GDM1 (cell line): ENCODE measurements at regions not wholly inside any gene's neighbourhood (a gene's known extent, or its start where the extent isn't known, plus 50 kb on each side); places are given as distances from the start of the nearest gene placed in this dataset.

ENCODE experiments used
- DNase-seq: peaks from one replicate; lab custom pipeline; 2025; lab: John Stamatoyannopoulos, UW

DNA sequence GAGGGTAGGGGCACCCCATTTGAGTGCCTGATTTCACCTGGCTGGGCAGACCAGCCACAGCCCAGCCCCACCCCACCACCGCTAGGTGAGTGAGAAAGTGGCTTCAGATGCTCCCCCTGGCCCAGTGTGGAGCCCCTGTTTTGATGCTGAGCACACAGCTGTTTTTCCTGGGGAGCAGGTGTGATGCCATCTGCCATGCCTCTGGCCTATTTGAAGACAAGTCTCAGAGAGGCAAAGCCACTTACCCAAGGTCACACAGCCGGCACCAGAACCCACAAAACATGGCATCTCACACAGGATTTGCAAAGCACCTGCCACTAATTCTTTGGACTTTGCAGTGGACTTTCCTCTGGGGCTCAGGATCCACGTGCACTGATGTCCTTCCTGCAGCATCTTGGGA lies 131.3 kb downstream of the INHBB start:
- no peak for DNase-seq

DNA sequence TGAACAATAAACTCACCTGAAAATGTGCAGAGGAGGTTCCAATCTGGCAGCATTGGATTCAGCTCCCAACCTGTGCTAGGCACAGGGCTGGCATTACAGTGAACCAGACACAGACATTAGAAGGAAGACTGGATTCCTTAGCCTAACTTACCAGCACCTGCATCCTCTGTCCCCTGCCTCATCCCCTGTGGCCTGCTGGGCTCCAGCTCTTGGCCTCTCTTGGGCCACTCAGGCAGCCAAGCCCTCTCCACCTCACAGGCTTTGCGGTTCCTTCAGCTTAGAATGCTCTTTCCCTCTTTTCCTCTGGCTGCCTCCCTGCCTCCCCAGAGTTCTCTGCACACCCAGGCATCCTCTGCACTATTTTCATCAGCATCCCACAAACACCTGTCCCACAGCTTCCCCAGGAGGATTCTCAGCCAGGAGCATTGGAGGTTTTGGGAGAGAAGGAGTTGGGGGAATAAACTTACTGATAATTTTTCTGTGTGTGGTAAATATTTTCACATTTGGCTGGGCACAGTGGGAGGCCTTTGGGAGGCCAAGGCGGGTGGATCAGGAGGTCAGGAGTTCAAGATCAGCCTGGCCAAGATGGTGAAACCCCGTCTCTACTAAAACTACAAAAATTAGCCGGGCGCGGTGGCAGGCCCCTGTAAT lies 132.0 kb downstream of the INHBB start:
- no peak for DNase-seq

GRCh38 chr2:120480346-120480902 lies 134.5 kb downstream of the INHBB start:
- no peak for DNase-seq

DNA sequence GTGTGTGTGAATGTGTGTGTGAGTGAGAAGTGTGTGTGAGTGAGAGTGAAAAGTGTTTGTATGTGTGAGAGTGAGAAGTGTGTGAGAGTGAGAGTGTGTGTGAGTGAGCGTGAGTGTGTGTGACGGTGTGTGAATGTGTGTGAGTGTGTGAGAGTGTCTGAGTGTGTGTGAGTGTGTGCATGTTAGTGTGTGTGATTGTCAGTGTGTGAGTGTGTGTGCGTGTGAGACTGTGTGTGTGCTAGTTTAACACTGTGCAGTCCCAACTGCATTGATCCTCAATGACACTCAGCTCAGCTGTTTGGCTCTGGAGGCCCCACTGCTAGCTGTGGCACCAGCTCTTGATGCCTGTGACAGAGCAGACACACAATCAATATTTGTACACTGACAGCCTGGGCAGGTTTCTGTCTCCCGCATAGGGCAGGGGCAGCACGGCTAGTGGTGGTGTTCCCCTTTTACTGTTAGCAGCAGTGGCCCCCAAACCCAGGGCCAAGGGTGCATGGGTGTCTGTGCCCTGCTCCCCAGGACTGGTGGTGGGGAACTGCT lies 135.0 kb downstream of the INHBB start:
- DNase-seq: no peak

DNA sequence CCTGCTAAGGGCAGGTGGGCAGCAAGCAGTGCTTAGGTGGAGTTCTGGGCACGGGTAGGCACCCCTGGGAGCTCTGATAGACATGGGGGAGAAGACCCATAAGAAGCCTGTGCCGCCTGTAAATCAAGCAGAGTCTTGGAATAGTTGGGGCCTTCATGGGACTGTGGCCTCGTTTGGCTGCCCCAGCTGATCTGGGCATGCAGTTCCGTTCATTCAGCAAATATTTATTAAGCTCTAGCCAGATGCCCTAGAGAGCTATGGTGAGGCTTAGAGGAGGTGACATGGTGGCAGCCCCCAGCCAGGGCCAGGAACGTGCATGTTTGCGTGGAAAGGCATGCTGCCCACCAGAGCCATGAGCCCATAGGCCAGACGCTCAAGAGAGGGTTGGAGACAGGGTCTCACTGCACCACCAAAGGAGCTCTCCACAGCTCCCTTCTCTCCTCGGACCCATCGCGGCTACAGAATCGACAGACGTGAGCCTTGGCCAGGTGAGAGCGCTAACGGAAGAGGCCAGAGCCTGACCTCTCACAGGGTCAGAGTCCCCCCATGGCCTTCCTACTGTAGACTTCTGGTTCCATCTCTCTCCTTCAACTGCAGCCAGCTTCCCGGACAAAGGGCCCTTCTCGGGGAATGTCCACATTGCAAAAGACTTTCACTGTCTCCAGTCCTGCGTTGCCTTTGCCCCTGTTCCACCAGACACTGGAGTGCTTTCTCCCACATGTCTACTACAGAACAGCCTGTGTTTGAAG lies 135.7 kb downstream of the INHBB start:
- DNase-seq: no peak

DNA sequence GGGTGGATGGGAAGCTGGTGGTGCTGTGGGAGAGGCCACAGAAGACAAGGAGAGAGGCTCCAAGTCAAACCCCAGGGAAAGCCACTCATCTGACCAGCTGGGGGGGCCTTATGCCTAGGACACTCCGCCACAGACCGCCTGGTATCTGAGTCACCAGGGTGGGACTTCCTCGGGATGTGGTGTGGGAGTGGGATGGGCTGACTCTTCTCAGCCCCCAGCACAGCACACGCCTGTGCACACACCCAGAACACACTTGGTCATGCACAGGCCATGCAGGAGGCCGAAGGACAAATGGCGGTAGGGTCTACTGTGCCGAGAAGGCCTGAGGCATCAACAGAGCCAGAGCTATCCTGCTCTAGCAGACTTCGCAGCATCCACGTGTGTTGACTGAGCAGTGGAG lies 136.4 kb downstream of the INHBB start:
- DNase-seq: no peak

DNA sequence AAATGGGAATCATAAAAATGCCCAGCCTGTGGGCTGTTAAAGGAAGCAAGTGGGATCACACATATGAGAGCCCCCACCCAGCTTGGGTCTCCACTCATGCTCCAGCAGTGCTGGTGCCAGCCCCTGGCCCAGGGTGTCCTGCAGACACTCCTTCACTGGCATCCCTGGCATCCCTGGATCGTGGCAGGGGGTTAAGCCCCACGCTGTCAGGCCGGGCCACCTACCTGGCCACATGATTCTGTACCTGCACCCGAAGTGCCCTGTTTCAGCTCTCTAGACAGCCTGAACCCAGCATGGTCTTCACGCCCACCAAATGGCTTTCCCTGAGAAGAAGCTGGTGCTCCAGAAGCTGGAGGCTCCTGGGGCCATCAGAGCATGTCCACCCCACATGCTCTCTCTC lies 137.4 kb downstream of the INHBB start:
- DNase-seq: no peak

- DNase-seq: no peak
Measured at GRCh38 chr2:120485096-120485495, 139.2 kb downstream of the INHBB start.

DNA sequence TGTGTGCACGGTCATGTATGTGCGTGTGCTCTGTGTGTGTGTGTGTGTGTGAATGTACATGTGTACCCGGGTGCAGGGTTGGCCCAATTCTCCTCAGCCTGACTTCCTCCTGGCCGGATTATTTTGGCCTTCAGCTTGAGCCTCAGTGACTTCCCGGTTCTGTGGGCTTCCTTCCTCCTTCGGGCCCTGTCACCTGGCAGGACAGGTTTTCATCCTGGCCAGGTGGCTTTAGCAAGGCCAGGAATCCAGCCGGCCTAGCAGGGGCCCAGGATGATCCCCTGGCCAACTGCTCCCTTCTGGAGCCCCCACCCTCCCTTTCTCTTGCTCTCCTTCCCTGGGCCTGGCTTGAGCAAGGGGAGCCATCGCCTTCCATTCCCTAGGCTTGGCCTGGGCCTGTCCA lies 140.5 kb downstream of the INHBB start:
- DNase-seq: no peak

- no peak for DNase-seq
Measured at GRCh38 chr2:120486946-120487345, 141.0 kb downstream of the INHBB start.

DNA sequence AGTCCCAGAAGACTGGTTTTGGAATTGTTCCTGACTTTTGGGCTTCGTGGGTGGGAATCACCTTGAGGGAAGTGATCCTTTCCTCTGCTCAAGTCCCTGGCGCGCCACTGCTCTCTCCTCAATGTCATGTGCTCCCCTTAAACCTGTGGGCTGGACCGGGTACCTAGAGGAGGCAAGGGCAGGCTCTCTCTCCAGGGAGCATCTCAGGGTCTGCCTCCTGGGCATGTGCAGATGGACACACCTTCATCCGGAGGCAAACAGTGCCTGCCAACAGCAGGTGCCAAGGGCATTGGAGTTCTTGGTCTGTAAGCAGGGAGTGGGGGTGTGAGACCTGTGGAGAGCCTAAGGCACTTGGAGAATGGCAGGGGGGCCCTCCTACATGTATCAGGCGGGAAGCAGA lies 142.6 kb downstream of the INHBB start:
- DNase-seq: no peak

- DNase-seq: no peak
Measured at GRCh38 chr2:120489023-120489422, 143.1 kb downstream of the INHBB start.

GRCh38 chr2:120490091-120490798 lies 144.3 kb downstream of the INHBB start:
- no peak for DNase-seq

DNA sequence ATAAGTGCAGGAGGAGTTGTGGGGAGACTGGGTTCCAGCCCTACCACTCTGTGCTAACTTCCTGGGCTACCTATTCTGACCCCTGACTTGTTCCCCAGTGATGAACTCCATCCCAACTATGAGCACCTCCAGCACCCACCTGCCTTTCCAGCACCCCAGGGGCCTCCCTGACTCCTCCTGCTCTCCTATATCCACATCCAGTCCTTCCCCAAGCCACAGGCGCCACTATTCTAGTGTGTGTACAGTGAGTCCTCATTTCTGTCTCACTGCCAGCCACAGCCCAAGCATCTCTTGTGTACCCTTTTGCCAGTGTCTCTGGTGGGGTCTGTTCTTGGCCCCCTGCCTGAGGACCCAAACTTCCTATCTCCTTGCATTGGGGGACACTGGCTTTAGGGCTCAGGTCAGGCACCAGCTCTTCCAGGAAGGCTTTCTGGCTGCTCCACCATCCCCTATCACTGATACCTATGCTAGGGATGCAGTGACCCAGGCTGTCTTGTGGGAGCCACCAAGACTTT lies 145.2 kb downstream of the INHBB start:
- no peak for DNase-seq

DNA sequence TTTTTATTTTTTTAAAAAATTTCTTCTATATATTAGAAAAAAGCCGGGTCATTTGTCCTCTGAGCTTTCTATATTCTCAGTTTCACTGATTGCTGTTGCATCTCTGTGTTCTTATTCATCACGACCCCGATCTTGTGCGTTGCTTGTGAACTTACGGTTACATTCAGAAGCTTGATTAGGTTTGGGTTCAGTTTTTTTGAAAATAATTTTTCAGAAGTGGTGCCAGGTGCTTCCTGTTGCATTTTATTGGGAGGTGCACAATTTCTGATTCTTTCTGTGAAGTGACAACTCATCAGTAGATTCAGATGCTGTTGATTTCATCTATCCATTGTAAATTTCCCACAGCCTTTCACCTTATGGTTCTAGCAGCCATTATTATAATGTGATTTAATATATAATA lies 147.3 kb downstream of the INHBB start:
- DNase-seq: no peak

GRCh38 chr2:120494446-120494845 lies 148.5 kb downstream of the INHBB start:
- DNase-seq: no peak

DNA sequence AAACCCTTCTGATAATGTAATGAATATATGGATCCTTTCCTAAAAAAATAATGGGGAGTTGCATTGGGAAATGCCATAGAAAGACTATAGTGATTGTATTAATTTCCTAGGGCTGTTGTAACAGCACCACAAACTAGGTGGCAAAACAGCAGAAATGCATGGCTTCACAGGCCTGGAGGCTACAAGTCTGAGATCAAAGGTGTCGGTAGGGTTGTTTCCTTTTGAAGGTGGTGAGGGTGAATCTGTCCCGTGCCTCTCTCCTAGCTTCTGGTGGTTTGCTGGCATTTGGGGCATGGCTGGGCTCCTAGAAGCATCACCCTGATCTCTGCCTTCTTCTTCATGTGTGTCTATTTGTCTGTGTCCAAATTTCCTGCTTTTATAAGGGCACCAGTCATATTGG lies 149.7 kb downstream of the INHBB start:
- DNase-seq: no peak

GRCh38 chr2:120496235-120496634 lies 150.3 kb downstream of the INHBB start:
- no peak for DNase-seq

GRCh38 chr2:120496759-120497158 lies 150.8 kb downstream of the INHBB start:
- DNase-seq: no peak

DNA sequence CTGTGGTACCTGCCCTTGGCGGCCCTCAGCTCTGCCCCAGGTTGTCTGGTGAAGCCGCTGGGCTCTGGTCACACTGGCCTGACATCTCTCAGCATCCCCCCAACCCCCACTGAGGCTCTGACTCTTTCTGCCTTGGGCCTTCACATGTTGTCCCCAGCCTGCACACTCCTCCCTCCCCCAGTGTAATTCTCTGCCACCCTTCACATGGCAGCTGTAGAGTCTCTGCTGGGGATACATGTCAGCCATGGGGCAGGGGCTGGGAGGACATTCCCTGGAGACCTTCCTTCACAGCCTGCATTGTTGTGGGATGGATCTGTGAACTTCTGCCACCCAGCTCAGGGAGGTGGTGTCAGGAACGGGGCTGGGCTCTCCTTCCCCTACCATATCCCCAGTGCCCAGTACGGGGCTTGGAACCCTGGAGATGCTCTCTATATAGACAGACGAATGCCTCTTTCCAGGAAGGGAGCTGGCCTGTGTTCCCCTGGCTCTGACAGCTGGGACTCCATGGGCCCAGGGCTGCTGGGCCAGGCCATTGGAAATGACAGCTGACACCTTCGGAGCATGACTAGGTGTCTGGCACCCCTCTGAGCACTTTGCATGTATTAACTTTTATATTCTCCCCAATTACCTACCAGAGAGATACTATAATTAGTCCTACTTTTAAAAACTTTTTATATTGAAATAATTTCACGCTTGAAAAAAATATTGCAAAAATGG lies 151.5 kb downstream of the INHBB start:
- no peak for DNase-seq

DNA sequence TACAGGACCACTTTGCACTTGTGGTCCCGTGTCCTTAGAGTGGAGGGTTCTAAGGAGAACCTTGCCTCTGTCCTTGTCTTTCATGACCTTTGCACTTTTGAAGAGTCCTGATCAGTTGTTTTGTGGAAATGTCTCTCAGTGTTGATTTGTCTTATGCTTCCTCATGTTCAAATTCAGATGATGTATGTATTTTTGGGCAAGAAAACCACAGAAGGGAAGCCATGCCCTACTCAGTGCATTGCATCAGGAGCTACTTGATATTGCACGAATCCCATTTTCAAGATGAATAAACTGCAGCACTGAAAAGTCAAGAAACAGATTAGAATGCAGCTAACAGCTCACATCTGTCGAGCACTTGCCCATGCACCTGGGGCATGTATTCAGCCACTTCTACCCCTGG lies 152.2 kb downstream of the INHBB start:
- no peak for DNase-seq
